Endodermal cell (in vitro differentiated cells): ENCODE measurements at regions not wholly inside any gene's neighbourhood (a gene's known extent, or its start where the extent isn't known, plus 50 kb on each side); places are given as distances from the start of the nearest gene placed in this dataset.
"Not testable (repeated sequence)": the region's sequence is repeated elsewhere in the genome, so short reads cannot be mapped to it uniquely, and the experiment has no call there.

ENCODE experiments used
- DNase-seq: peaks from one replicate; pipeline ENCODE4 v3.0.0-alpha.2; 2017
- H3K27ac ChIP-seq: 2 replicates; pipeline ENCODE4 v1.5.1; 2013; ENCODE audit warnings: mild to moderate bottlenecking, low read depth, low read length, moderate library complexity
- H3K27me3 ChIP-seq: 2 replicates; pipeline ENCODE4 v1.6.1; 2013; ENCODE audit warnings: mild to moderate bottlenecking, low read length, moderate library complexity; ENCODE audit not compliant: insufficient read depth, control insufficient read depth, poor library complexity, severe bottlenecking
- H3K36me3 ChIP-seq: 2 replicates; pipeline ENCODE4 v1.7.0; 2013; ENCODE audit warnings: mild to moderate bottlenecking, low read length, moderate library complexity; ENCODE audit not compliant: control insufficient read depth, insufficient read depth
- H3K4me1 ChIP-seq: one replicate; pipeline ENCODE4 v1.7.0; 2013; ENCODE audit warnings: low read length; ENCODE audit not compliant: control insufficient read depth, insufficient read depth
- H3K4me3 ChIP-seq: 2 replicates; pipeline ENCODE4 v1.5.1; 2013; ENCODE audit warnings: mild to moderate bottlenecking, low read length, moderate library complexity
- H3K9ac ChIP-seq: 2 replicates; pipeline ENCODE4 v1.6.1; 2013; ENCODE audit warnings: mild to moderate bottlenecking, low read length, moderate library complexity; ENCODE audit not compliant: poor library complexity, severe bottlenecking; ENCODE audit errors: extremely low read depth
- H3K9me3 ChIP-seq: 2 replicates; pipeline ENCODE4 v1.6.1; 2013; ENCODE audit warnings: mild to moderate bottlenecking, low read length, moderate library complexity; ENCODE audit not compliant: control insufficient read depth
- H3K27ac Mint-ChIP-seq: 2 replicates; pipeline ENCODE4 v1.8.0; 2020; ENCODE audit warnings: mixed read lengths
- H3K27me3 Mint-ChIP-seq: 2 replicates; pipeline ENCODE4 v1.8.0; 2021; ENCODE audit warnings: mild to moderate bottlenecking, mixed read lengths; ENCODE audit not compliant: insufficient read depth
- H3K36me3 Mint-ChIP-seq: 2 replicates; pipeline ENCODE4 v1.8.0; 2020; ENCODE audit warnings: low read depth, mixed read lengths
- H3K4me1 Mint-ChIP-seq: 2 replicates; pipeline ENCODE4 v1.8.0; 2020; ENCODE audit warnings: mixed read lengths
- H3K4me3 Mint-ChIP-seq: 2 replicates; pipeline ENCODE4 v1.8.0; 2020; ENCODE audit warnings: mild to moderate bottlenecking, moderate library complexity, mixed read lengths
- H3K9me3 Mint-ChIP-seq: 2 replicates; pipeline ENCODE4 v1.8.0; 2020; ENCODE audit warnings: mild to moderate bottlenecking, mixed read lengths
- WGBS, 2 experiments: methylation state at CpG; one replicate each; pipeline versions ENCODE4 v1.1.5 to v1.1.7; 2013; ENCODE audit warnings: missing lambda C conversion rate in 2 of 2, mixed read lengths in 1 of 2; ENCODE audit not compliant: insufficient coverage in 1 of 2, insufficient read length in 1 of 2; 5-methylcytosine and 5-hydroxymethylcytosine counted together
- TF ChIP-seq, protein P1 (sequence below): fragments of 200-600 bp; sonication (generic); conservative IDR thresholded peaks from 2 replicates; pipeline ENCODE4 v1.5.0; 2021; ENCODE audit warnings: antibody characterized with exemption, mild to moderate bottlenecking

DNA sequence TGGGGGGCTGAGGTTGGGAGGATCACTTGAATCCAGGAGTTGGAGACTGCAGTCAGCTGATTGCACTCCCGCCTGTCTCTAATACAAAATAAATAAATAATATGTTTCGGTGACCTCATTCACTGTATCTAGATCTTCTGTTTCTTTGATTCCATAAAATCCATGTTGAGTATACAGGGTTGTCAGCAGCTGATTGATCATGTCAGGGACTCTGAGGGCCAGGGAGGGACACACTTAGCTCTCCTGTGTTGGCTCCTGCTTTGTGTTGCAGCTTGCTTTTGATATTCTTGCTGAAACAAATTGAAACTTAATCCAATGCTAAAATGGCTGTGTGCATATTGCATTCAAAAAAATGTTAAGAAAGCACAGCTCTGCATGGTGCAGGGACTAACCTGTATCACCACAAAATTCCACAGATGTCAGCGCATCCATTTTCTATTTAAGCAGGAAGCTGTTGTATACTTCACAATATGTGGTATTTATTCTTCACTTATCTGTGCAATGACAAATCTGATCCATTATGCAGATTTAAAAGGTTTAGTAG lies 454.5 kb downstream of the CDH11 start:
- no peak overlapping the region for H3K27ac Mint-ChIP-seq
- H3K27me3 Mint-ChIP-seq: no peaks in the 10 kb centered on the region
- Histone ChIP-seq H3K27ac (no peak overlapping the region), H3K9ac (no peak overlapping the region), H3K4me3 (no peak overlapping the region), H3K4me1 (no peaks in the 10 kb centered on the region), H3K36me3 (no peaks in the 10 kb centered on the region), H3K27me3 (no peaks in the 10 kb centered on the region), H3K9me3 (no peaks in the 10 kb centered on the region)
- H3K9me3 Mint-ChIP-seq: no peaks in the 10 kb centered on the region
- TF ChIP-seq, protein P1, sequence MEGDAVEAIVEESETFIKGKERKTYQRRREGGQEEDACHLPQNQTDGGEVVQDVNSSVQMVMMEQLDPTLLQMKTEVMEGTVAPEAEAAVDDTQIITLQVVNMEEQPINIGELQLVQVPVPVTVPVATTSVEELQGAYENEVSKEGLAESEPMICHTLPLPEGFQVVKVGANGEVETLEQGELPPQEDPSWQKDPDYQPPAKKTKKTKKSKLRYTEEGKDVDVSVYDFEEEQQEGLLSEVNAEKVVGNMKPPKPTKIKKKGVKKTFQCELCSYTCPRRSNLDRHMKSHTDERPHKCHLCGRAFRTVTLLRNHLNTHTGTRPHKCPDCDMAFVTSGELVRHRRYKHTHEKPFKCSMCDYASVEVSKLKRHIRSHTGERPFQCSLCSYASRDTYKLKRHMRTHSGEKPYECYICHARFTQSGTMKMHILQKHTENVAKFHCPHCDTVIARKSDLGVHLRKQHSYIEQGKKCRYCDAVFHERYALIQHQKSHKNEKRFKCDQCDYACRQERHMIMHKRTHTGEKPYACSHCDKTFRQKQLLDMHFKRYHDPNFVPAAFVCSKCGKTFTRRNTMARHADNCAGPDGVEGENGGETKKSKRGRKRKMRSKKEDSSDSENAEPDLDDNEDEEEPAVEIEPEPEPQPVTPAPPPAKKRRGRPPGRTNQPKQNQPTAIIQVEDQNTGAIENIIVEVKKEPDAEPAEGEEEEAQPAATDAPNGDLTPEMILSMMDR: no peak
- no peaks in the 10 kb centered on the region for H3K4me1 Mint-ChIP-seq
- no peak for DNase-seq
- no peaks in the 10 kb centered on the region for H3K36me3 Mint-ChIP-seq
- H3K4me3 Mint-ChIP-seq: no peak overlapping the region
- whole genome bisulfite sequencing, 2 experiments: 100% methylated on average over 3 of the region's 3 CpGs; no CpG with 5 or more reads in 1 of the 2 experiments

- H3K27ac Mint-ChIP-seq, H3K9ac ChIP-seq, H3K9me3 Mint-ChIP-seq: not testable (repeated sequence)
Measured at GRCh38 chr16:64662312-64662711, 459.6 kb downstream of the CDH11 start.

GRCh38 chr16:64659866-64660265 lies 462.0 kb downstream of the CDH11 start:
- Mint-ChIP-seq H3K4me1 (no peaks in the 10 kb centered on the region), H3K36me3 (no peaks in the 10 kb centered on the region), H3K4me3 (no peak overlapping the region), H3K27me3 (no peaks in the 10 kb centered on the region), H3K27ac (no peak overlapping the region), H3K9me3 (no peaks in the 10 kb centered on the region)
- 79% methylated on average over 1 of the region's 1 CpG; no CpG with 5 or more reads in 1 of the 2 experiments for WGBS, 2 experiments
- TF ChIP-seq, protein P1: no peak
- no peak for DNase-seq
- Histone ChIP-seq H3K4me1 (no peaks in the 10 kb centered on the region), H3K9me3 (no peaks in the 10 kb centered on the region), H3K9ac (no peak overlapping the region), H3K27ac (no peak overlapping the region), H3K27me3 (no peaks in the 10 kb centered on the region), H3K4me3 (no peak overlapping the region), H3K36me3 (no peaks in the 10 kb centered on the region)

More at GRCh38 chr16:64662312-64662711, 459.6 kb downstream of the CDH11 start:
- H3K36me3 ChIP-seq, H3K27me3 Mint-ChIP-seq, DNase-seq, H3K27ac ChIP-seq, H3K27me3 ChIP-seq, H3K4me3 Mint-ChIP-seq, H3K9me3 ChIP-seq, H3K4me3 ChIP-seq, H3K36me3 Mint-ChIP-seq, H3K4me1 Mint-ChIP-seq, H3K4me1 ChIP-seq: not testable (repeated sequence)
